ENCODE measurements at regions not wholly inside any gene's neighbourhood (a gene's known extent, or its start where the extent isn't known, plus 50 kb on each side); places are given as distances from the start of the nearest gene placed in this dataset.

DNA sequence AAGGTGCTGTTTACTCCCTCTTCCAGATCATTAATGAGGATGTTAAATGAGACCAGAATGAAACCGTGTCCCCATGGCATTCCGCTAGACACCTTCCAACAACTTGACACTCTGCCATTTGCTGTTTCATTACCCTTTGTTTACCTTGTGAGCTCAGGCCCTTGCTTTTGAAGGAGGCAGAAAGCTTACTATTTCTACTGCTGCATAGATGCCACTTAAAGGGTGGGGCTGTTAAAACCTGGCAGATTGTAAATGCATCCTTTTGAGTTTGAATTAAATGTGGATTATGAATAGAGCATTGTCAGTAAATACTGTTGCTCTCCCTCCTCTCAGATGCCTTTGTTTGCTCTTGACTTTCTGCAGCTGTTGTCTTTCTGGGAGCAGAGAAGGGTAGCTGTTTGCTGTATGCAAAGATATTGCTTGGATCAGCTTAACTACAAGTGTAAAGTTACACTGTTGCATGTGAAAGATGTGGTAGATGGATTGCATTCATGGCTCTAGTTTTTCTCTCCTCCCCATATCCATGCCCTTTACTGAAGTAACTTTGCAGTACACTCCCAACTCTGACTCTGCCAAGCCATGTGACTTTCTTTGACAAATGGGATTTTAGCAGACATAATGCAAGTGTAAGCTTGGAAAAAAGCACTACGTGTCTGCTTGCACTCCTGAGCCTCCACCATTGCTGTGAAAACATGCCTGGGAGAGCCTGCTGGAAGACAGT lies 75.0 kb upstream of the DHX15 start:
- DNase-seq (ENCODE audit: low read depth), result no peak
- H3K4me3 ChIP-seq (ENCODE audit: low read depth, low read length), result no peak overlapping the region
- ChIA-PET POLR2A (no interaction called here), CTCF (interaction anchor here (0.6 to 1.1 kb wide), 2 partner anchors 23 to 475 kb away, joined by 3 to 4 read pairs; no protein-coding TSS in a partner anchor)
- TF ChIP-seq CTCF (IDR thresholded peaks at IDR 0.05; ENCODE audit: insufficient read depth, low read depth, low read length), result no peak
- H3K36me3 ChIP-seq (ENCODE audit: control insufficient read depth, insufficient read depth, low read length), result no peaks in the 10 kb centered on the region
- peaks cover 2% of the 10 kb centered on the region; the same call in 1 of the 2 replicates for H3K27me3 ChIP-seq (ENCODE audit: control insufficient read depth, insufficient read depth, low read length)

DNA sequence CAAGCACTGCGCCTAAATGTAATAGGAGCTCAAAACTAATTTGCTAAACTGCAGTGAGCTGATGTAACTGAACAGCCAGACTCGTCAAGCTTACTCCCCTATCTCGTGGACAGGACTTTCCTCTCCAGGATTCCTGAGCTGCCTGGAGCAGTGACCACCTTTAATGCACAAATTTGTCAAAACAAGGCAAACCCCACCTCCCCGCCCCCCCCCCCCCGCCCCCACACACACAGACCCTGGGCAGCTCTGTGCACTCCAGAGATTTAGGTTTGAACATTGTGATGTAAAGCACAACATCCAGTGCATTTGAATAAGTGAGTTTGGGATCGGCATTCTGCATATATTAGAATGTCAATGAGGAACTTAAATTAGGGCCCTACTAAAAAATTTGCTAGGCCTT lies 77.7 kb upstream of the DHX15 start:
- H3K27me3 ChIP-seq (ENCODE audit: control insufficient read depth, insufficient read depth, low read length), result peaks cover 7% of the 10 kb centered on the region
- TF ChIP-seq CTCF (IDR thresholded peaks at IDR 0.05; ENCODE audit: insufficient read depth, low read depth, low read length), result no peak
- no peaks in the 10 kb centered on the region for H3K36me3 ChIP-seq (ENCODE audit: control insufficient read depth, insufficient read depth, low read length)
- no peak for DNase-seq (ENCODE audit: low read depth)
- no peak overlapping the region for H3K4me3 ChIP-seq (ENCODE audit: low read depth, low read length)
- CTCF ChIA-PET, result interaction anchor here (0.8 to 1.3 kb wide), 2 partner anchors 81 to 675 kb away, joined by 3 read pairs; no protein-coding TSS in a partner anchor
- POLR2A ChIA-PET, result no interaction called here

- peaks cover 7% of the 10 kb centered on the region for H3K27me3 ChIP-seq (ENCODE audit: control insufficient read depth, insufficient read depth, low read length)
- TF ChIP-seq CTCF (IDR thresholded peaks at IDR 0.05; ENCODE audit: insufficient read depth, low read depth, low read length), result no peak
- ChIA-PET CTCF (interaction anchor here (1.3 kb wide), 1 partner anchor 80 kb away, joined by 3 read pairs; no protein-coding TSS in a partner anchor), POLR2A (no interaction called here)
- no peaks in the 10 kb centered on the region for H3K36me3 ChIP-seq (ENCODE audit: control insufficient read depth, insufficient read depth, low read length)
- H3K4me3 ChIP-seq (ENCODE audit: low read depth, low read length), result no peak overlapping the region
- DNase-seq (ENCODE audit: low read depth), result no peak
These were observed 78.2 kb upstream of the DHX15 start for GRCh38 chr4:24662542-24662941.

- Histone ChIP-seq H3K27me3 (ENCODE audit: control insufficient read depth, insufficient read depth, low read length) (peaks cover 7% of the 10 kb centered on the region), H3K36me3 (ENCODE audit: control insufficient read depth, insufficient read depth, low read length) (no peaks in the 10 kb centered on the region), H3K4me3 (ENCODE audit: low read depth, low read length) (no peak overlapping the region)
- ChIA-PET CTCF (interaction anchor here (0.9 to 1.7 kb wide), 5 partner anchors 10 to 114 kb away, joined by 4 to 5 read pairs (median 4); no protein-coding TSS in a partner anchor), POLR2A (interaction anchor here (0.9 kb wide), 1 partner anchor 22 kb away, joined by 3 read pairs; no protein-coding TSS in a partner anchor)
- TF ChIP-seq CTCF (IDR thresholded peaks at IDR 0.05; ENCODE audit: insufficient read depth, low read depth, low read length), result no peak
- DNase-seq (ENCODE audit: low read depth), result peak; percentile 22
These were observed 80.6 kb upstream of the DHX15 start for GRCh38 chr4:24664956-24665355.

GRCh38 chr4:24666316-24666715 lies 82.0 kb upstream of the DHX15 start:
- no peaks in the 10 kb centered on the region for H3K36me3 ChIP-seq (ENCODE audit: control insufficient read depth, insufficient read depth, low read length)
- DNase-seq (ENCODE audit: low read depth), result no peak
- H3K4me3 ChIP-seq (ENCODE audit: low read depth, low read length), result no peak overlapping the region
- TF ChIP-seq CTCF (IDR thresholded peaks at IDR 0.05; ENCODE audit: insufficient read depth, low read depth, low read length), result no peak
- ChIA-PET POLR2A (interaction anchor here (0.7 kb wide), 1 partner anchor 128 kb away, joined by 3 read pairs; no protein-coding TSS in a partner anchor), CTCF (interaction anchor here (1.4 to 1.7 kb wide), 2 partner anchors 13 to 49 kb away, joined by 4 read pairs; no protein-coding TSS in a partner anchor)
- H3K27me3 ChIP-seq (ENCODE audit: control insufficient read depth, insufficient read depth, low read length), result peaks cover 7% of the 10 kb centered on the region

All from BJ (cell line).